AG04450 (cell line): ENCODE measurements at regions not wholly inside any gene's neighbourhood (a gene's known extent, or its start where the extent isn't known, plus 50 kb on each side); places are given as distances from the start of the nearest gene placed in this dataset.

Experiments used
- CTCF ChIA-PET: fragments of 300-600, 350-600 bp; formaldehyde crosslinking; extraction: SDS; loops from one replicate; lab custom pipeline; 2022; ENCODE audit warnings: antibody characterized with exemption, inconsistent platforms; lab: Charles Lee
- POLR2A ChIA-PET: fragments of 350-600 bp; formaldehyde crosslinking; extraction: SDS; loops from one replicate; lab custom pipeline; 2021; ENCODE audit warnings: antibody characterized with exemption, inconsistent platforms; lab: Yijun Ruan, JAX
- DNase-seq: peaks from one replicate; pipeline ENCODE4 v3.0.0-alpha.2; 2011; ENCODE audit warnings: low read depth, low spot score
- H3K27ac ChIP-seq: one replicate; pipeline ENCODE4 v1.5.1; 2012; ENCODE audit warnings: low read depth, low read length, control low read depth
- H3K27me3 ChIP-seq: one replicate; pipeline ENCODE4 v1.6.0; 2012; ENCODE audit warnings: low read length; ENCODE audit not compliant: control insufficient read depth, insufficient read depth
- H3K4me3 ChIP-seq: 2 replicates; pipeline ENCODE4 v1.5.1; 2011; ENCODE audit warnings: mild to moderate bottlenecking, low read depth, low read length, control low read depth
- H3K9me3 ChIP-seq: 2 replicates; pipeline ENCODE4 v1.5.1; 2012; ENCODE audit warnings: low read length; ENCODE audit not compliant: control insufficient read depth, insufficient read depth
- TF ChIP-seq, protein P1 (sequence below): IDR thresholded peaks from 2 replicates; pipeline ENCODE4 v1.5.1; 2011; ENCODE audit warnings: low read depth, low read length, control low read depth, inconsistent platforms

DNA sequence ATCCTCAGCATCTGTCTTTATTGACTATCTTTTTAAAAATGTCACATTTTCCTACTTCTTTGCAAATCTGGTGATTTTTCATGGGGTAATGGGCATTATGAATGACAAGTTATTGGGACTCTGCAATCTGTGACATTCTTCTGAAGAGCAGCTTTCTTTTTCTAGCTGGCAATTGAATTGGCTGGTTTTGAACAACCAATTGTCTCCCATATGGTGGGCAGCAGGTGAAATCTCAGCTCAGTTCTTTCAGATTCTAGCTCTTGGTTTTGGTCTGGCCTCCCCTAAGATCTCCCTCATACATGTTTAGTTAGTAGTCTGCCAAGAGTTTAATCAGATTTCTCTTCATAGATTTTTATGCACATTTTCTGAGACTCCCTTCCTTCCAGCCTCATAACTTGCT lies 107.9 kb upstream of the EPB41L3 start:
- no peak for DNase-seq
- H3K27ac ChIP-seq: no peak overlapping the region
- H3K9me3 ChIP-seq: no peaks in the 10 kb centered on the region; the same call in 1 of the 2 replicates
- H3K4me3 ChIP-seq: no peak overlapping the region
- CTCF ChIA-PET: no interaction called here
- no peaks in the 10 kb centered on the region for H3K27me3 ChIP-seq
- POLR2A ChIA-PET: no interaction called here
- TF ChIP-seq, protein P1, sequence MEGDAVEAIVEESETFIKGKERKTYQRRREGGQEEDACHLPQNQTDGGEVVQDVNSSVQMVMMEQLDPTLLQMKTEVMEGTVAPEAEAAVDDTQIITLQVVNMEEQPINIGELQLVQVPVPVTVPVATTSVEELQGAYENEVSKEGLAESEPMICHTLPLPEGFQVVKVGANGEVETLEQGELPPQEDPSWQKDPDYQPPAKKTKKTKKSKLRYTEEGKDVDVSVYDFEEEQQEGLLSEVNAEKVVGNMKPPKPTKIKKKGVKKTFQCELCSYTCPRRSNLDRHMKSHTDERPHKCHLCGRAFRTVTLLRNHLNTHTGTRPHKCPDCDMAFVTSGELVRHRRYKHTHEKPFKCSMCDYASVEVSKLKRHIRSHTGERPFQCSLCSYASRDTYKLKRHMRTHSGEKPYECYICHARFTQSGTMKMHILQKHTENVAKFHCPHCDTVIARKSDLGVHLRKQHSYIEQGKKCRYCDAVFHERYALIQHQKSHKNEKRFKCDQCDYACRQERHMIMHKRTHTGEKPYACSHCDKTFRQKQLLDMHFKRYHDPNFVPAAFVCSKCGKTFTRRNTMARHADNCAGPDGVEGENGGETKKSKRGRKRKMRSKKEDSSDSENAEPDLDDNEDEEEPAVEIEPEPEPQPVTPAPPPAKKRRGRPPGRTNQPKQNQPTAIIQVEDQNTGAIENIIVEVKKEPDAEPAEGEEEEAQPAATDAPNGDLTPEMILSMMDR: no peak

DNA sequence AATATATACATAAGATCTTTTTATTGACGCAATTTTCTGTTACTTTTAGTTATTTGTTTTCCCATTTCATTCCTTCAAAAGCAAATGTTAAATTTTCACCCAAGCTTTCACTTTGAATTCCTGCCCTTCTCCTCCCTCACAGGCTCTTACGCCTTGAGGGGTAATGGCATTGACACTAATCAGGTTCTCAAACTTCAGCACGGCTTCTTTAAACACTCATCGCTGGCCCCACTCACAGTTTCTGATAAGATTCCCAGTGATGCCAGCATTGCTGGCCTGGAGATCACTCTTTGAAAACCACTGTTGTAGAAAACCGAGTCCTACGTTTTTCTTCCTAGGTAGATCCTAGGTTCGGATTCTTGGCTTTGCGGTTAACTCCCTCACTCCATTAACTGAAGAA lies 105.6 kb upstream of the EPB41L3 start:
- CTCF ChIA-PET: no interaction called here

DNA sequence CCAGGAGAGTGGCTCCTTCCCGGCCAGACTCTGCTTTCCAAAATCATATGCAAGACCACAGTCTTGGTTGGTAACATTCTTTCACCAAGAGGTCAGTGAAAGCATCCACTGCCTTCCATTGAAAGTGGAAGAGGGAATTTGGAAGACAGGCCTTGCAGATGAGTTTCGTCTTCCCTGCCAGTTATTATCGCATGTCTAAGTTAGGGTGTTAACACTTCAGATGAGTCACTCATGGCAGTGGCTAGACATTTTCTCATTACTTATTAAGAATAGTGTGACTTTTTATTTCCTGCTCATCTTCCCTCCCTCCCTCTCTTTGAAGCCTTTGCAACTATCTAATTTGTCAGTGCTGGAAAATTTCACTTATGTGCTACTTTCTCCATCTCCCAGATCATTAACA lies 102.9 kb upstream of the EPB41L3 start:
- no peaks in the 10 kb centered on the region for H3K27me3 ChIP-seq
- CTCF ChIA-PET: no interaction called here
- no peak overlapping the region for H3K4me3 ChIP-seq
- DNase-seq: no peak
- POLR2A ChIA-PET: no interaction called here
- H3K9me3 ChIP-seq: no peaks in the 10 kb centered on the region; the same call in 1 of the 2 replicates
- H3K27ac ChIP-seq: no peak overlapping the region
- TF ChIP-seq, protein P1: no peak

More for the DNA sequence above, 105.6 kb upstream of the EPB41L3 start:
- H3K27ac ChIP-seq: no peak overlapping the region
- no peak for DNase-seq
- H3K9me3 ChIP-seq: no peaks in the 10 kb centered on the region; the same call in 1 of the 2 replicates
- H3K4me3 ChIP-seq: no peak overlapping the region
- TF ChIP-seq, protein P1: no peak
- no peaks in the 10 kb centered on the region for H3K27me3 ChIP-seq
- POLR2A ChIA-PET: no interaction called here

DNA sequence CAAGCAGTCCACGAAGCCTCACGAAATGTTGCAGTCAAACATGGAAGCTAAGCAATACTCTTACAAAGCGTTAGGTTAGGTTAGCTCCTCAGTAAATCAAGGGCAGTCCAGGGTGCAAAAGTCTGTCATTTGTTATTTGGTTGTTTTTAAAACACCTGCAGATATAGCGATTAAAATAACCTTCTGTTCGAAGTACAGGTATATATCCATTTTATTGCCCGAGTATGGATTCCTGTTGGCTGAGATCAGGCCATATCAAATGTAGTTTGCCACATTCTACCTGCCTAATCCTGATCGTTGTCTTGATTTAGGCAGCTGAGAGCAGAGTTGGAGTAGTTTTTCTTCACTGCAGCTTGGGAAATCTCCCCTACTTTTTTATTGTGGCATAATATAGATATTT lies 99.5 kb upstream of the EPB41L3 start:
- POLR2A ChIA-PET: no interaction called here
- CTCF ChIA-PET: no interaction called here
- Histone ChIP-seq H3K27me3 (no peaks in the 10 kb centered on the region), H3K4me3 (no peak overlapping the region), H3K27ac (no peak overlapping the region), H3K9me3 (no peaks in the 10 kb centered on the region; the same call in 1 of the 2 replicates)
- TF ChIP-seq, protein P1: no peak
- DNase-seq: no peak

DNA sequence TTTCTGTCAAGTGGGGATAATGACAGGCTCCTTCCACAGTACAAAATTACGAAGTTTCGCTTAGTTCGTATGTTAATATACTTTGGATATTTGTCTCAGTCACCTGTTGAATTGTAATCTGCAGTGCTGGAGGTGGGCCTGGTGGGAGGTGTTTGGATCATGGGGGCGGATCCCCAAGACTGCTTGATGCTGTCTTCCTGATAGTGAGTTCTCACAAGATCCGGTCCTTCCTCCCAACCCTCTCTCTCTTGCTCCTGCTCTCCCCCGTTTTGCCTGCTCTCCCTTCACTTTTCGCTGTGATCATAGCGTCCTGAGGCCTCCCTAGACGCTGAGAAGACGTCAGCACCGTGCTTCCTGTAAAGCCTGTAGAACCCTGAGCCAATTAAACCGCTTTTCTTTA lies 97.1 kb upstream of the EPB41L3 start:
- Histone ChIP-seq H3K4me3 (no peak overlapping the region), H3K9me3 (no peaks in the 10 kb centered on the region), H3K27me3 (no peaks in the 10 kb centered on the region), H3K27ac (no peak overlapping the region)
- ChIA-PET POLR2A (no interaction called here), CTCF (no interaction called here)
- no peak for DNase-seq
- TF ChIP-seq, protein P1: no peak
